ENCODE measurements at regions not wholly inside any gene's neighbourhood (a gene's known extent, or its start where the extent isn't known, plus 50 kb on each side); places are given as distances from the start of the nearest gene placed in this dataset.

DNA sequence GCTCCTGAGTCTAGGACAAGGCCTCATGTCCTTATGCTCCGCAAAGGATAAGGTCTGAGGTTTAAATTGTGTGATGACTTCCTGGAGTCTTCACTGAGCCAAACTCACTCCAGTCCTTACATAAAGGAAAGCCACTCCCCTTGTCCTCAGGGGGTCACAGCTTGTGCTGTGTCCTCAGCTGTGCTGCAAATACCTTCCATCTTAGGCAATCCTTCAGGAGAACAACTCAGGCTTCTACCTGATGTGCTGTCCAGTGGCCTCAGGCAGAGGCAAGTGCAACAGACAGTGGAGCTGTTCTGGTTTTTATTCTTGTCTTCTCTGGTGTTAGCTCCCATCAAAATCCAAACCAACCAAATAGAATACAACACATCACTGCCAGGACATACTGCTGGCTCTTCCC lies 151.5 kb downstream of the TAF11L14 start:
- Histone ChIP-seq H3K27me3 (ENCODE audit: control insufficient read depth, insufficient read depth, low read length) (no peaks in the 10 kb centered on the region), H3K36me3 (ENCODE audit: control insufficient read depth, insufficient read depth, low read length) (no peaks in the 10 kb centered on the region), H3K27ac (ENCODE audit: low read length) (no peak overlapping the region), H3K4me1 (ENCODE audit: control insufficient read depth, insufficient read depth, low read length) (no peaks in the 10 kb centered on the region), H3K9me3 (ENCODE audit: control insufficient read depth, insufficient read depth, low read depth, low read length) (no peaks in the 10 kb centered on the region), H3K4me3 (ENCODE audit: low read depth in 2 of 2, low read length in 2 of 2) (no peak overlapping the region)
- TF ChIP-seq POLR2AphosphoS5 (IDR thresholded peaks at IDR 0.05; ENCODE audit: low read depth, low read length) (no peak), TCF7L2 (IDR thresholded peaks at IDR 0.05; ENCODE audit: low read depth, low read length) (no peak), SIN3A (IDR thresholded peaks at IDR 0.05; ENCODE audit: borderline replicate concordance, insufficient read depth, low read depth, low read length) (no peak)
- TF ChIP-seq, protein P1, sequence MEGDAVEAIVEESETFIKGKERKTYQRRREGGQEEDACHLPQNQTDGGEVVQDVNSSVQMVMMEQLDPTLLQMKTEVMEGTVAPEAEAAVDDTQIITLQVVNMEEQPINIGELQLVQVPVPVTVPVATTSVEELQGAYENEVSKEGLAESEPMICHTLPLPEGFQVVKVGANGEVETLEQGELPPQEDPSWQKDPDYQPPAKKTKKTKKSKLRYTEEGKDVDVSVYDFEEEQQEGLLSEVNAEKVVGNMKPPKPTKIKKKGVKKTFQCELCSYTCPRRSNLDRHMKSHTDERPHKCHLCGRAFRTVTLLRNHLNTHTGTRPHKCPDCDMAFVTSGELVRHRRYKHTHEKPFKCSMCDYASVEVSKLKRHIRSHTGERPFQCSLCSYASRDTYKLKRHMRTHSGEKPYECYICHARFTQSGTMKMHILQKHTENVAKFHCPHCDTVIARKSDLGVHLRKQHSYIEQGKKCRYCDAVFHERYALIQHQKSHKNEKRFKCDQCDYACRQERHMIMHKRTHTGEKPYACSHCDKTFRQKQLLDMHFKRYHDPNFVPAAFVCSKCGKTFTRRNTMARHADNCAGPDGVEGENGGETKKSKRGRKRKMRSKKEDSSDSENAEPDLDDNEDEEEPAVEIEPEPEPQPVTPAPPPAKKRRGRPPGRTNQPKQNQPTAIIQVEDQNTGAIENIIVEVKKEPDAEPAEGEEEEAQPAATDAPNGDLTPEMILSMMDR (IDR thresholded peaks at IDR 0.05): no peak
- TF ChIP-seq, protein P2, sequence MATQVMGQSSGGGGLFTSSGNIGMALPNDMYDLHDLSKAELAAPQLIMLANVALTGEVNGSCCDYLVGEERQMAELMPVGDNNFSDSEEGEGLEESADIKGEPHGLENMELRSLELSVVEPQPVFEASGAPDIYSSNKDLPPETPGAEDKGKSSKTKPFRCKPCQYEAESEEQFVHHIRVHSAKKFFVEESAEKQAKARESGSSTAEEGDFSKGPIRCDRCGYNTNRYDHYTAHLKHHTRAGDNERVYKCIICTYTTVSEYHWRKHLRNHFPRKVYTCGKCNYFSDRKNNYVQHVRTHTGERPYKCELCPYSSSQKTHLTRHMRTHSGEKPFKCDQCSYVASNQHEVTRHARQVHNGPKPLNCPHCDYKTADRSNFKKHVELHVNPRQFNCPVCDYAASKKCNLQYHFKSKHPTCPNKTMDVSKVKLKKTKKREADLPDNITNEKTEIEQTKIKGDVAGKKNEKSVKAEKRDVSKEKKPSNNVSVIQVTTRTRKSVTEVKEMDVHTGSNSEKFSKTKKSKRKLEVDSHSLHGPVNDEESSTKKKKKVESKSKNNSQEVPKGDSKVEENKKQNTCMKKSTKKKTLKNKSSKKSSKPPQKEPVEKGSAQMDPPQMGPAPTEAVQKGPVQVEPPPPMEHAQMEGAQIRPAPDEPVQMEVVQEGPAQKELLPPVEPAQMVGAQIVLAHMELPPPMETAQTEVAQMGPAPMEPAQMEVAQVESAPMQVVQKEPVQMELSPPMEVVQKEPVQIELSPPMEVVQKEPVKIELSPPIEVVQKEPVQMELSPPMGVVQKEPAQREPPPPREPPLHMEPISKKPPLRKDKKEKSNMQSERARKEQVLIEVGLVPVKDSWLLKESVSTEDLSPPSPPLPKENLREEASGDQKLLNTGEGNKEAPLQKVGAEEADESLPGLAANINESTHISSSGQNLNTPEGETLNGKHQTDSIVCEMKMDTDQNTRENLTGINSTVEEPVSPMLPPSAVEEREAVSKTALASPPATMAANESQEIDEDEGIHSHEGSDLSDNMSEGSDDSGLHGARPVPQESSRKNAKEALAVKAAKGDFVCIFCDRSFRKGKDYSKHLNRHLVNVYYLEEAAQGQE (IDR thresholded peaks at IDR 0.05; ENCODE audit: insufficient read depth in 1 of 2, low read depth in 2 of 2, low read length in 1 of 2): no peak
- no TSS peak for BruUV-seq (replicated peaks)
- DNase-seq (ENCODE audit: low read depth, low spot score): no peak
- ChIA-PET POLR2A (interaction anchor here (0.5 to 0.7 kb wide), 2 partner anchors 7 to 337 kb away, joined by 9 to 13 read pairs; no protein-coding TSS in a partner anchor), CTCF (no interaction called here)
- ATAC-seq: no peak
- intact Hi-C loops (cut with micrococcal nuclease; ENCODE audit: unreplicated experiment): no loop called here
- in situ Hi-C loops (cut with HindIII; ENCODE audit: low pct_unique_long_range_greater_than_20kb, low sequenced_read_pairs): no loop called here

DNA sequence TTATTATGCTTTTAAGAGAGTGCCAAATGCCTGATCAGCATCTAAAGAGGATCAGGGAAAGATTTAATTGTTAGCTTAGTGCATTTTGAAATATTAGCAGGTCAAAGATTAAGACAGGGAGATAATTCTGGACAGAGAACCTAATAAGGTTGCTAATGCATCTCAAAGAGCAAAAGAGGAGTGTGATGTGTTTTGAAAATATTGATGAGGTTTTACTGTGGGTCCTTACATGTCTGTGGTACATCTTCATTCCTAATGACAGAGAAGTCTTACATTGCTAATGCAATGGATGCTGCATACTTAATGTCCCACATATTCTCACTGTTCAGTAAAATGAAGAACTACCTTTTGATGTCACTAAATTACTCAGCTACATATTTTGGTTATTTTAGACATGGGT lies 154.1 kb downstream of the TAF11L14 start:
- no peaks in the 10 kb centered on the region for H3K4me1 ChIP-seq (ENCODE audit: control insufficient read depth, insufficient read depth, low read length)
- no peaks in the 10 kb centered on the region for H3K36me3 ChIP-seq (ENCODE audit: control insufficient read depth, insufficient read depth, low read length)
- in situ Hi-C loops (cut with HindIII; ENCODE audit: low pct_unique_long_range_greater_than_20kb, low sequenced_read_pairs): no loop called here
- DNase-seq (ENCODE audit: low read depth, low spot score): no peak
- H3K27me3 ChIP-seq (ENCODE audit: control insufficient read depth, insufficient read depth, low read length): no peaks in the 10 kb centered on the region
- POLR2A ChIA-PET: interaction anchor here (0.5 kb wide), 1 partner anchor 724 kb away, joined by 3 read pairs; no protein-coding TSS in a partner anchor
- CTCF ChIA-PET: no interaction called here
- intact Hi-C loops (cut with micrococcal nuclease; ENCODE audit: unreplicated experiment): no loop called here
- H3K4me3 ChIP-seq (ENCODE audit: low read depth in 2 of 2, low read length in 2 of 2): no peak overlapping the region
- no peak overlapping the region for H3K27ac ChIP-seq (ENCODE audit: low read length)
- no peaks in the 10 kb centered on the region for H3K9me3 ChIP-seq (ENCODE audit: control insufficient read depth, insufficient read depth, low read depth, low read length)
- TF ChIP-seq, protein P2 (IDR thresholded peaks at IDR 0.05; ENCODE audit: insufficient read depth in 1 of 2, low read depth in 2 of 2, low read length in 1 of 2): no peak
- TF ChIP-seq TCF7L2 (IDR thresholded peaks at IDR 0.05; ENCODE audit: low read depth, low read length): no peak
- TF ChIP-seq POLR2AphosphoS5 (IDR thresholded peaks at IDR 0.05; ENCODE audit: low read depth, low read length): no peak
- TF ChIP-seq SIN3A (IDR thresholded peaks at IDR 0.05; ENCODE audit: borderline replicate concordance, insufficient read depth, low read depth, low read length): no peak
- TF ChIP-seq, protein P1 (IDR thresholded peaks at IDR 0.05): no peak
- ATAC-seq: no peak
- no TSS peak for BruUV-seq (replicated peaks)
